HG02970 (cell line): ENCODE measurements at regions not wholly inside any gene's neighbourhood (a gene's known extent, or its start where the extent isn't known, plus 50 kb on each side); places are given as distances from the start of the nearest gene placed in this dataset.
"Not testable (repeated sequence)": the region's sequence is repeated elsewhere in the genome, so short reads cannot be mapped to it uniquely, and the experiment has no call there.

Experiments used
- ATAC-seq: cut with Tn5 transposase; IDR thresholded peaks from one replicate; pipeline ENCODE4 v1.9.1; 2021; ENCODE audit warnings: mild to moderate bottlenecking, moderate library complexity, moderate number of reproducible peaks; ENCODE audit not compliant: unreplicated experiment, low FRiP score

GRCh38 chr1:186775881-186776560 is 52.7 kb upstream of the PLA2G4A start:
- no peak for ATAC-seq

- ATAC-seq, result no peak
Measured at GRCh38 chr1:186775036-186775435, 53.7 kb upstream of the PLA2G4A start.

- ATAC-seq, result no peak
Measured at GRCh38 chr1:186772228-186772627, 56.5 kb upstream of the PLA2G4A start.

GRCh38 chr1:186770421-186770820 is 58.3 kb upstream of the PLA2G4A start:
- no peak for ATAC-seq

- peak; percentile 52 for ATAC-seq
Measured at GRCh38 chr1:186768906-186769305, 59.8 kb upstream of the PLA2G4A start.

GRCh38 chr1:186765446-186765845 is 63.3 kb upstream of the PLA2G4A start:
- no peak for ATAC-seq

GRCh38 chr1:186763107-186763506 is 65.6 kb upstream of the PLA2G4A start:
- ATAC-seq, result no peak

GRCh38 chr1:186762653-186763052 is 66.1 kb upstream of the PLA2G4A start:
- ATAC-seq, result no peak

- no peak for ATAC-seq
Measured at GRCh38 chr1:186761358-186761757, 67.4 kb upstream of the PLA2G4A start.

GRCh38 chr1:186760446-186760845 is 68.3 kb upstream of the PLA2G4A start:
- no peak for ATAC-seq

- not testable (repeated sequence) for ATAC-seq
Measured at GRCh38 chr1:186758896-186759606, 69.7 kb upstream of the PLA2G4A start.

- no peak for ATAC-seq
Measured at GRCh38 chr1:186757851-186758250, 70.9 kb upstream of the PLA2G4A start.

- ATAC-seq, result no peak
Measured at GRCh38 chr1:186754542-186755145, 74.1 kb upstream of the PLA2G4A start.

- no peak for ATAC-seq
Measured at GRCh38 chr1:186753241-186753640, 73.0 kb upstream of the PTGS2 start.

GRCh38 chr1:186750257-186750656 is 70.0 kb upstream of the PTGS2 start:
- ATAC-seq, result no peak

GRCh38 chr1:186749820-186750219 is 69.6 kb upstream of the PTGS2 start:
- no peak for ATAC-seq

- ATAC-seq, result no peak
Measured at GRCh38 chr1:186747661-186748060, 67.4 kb upstream of the PTGS2 start.

- ATAC-seq, result no peak
Measured at GRCh38 chr1:186745531-186746146, 65.4 kb upstream of the PTGS2 start.

GRCh38 chr1:186741640-186742039 is 61.4 kb upstream of the PTGS2 start:
- no peak for ATAC-seq

GRCh38 chr1:186740324-186740723 is 60.1 kb upstream of the PTGS2 start:
- ATAC-seq, result no peak

- ATAC-seq, result no peak
Measured at GRCh38 chr1:186739515-186739914, 59.3 kb upstream of the PTGS2 start.
